Heart left ventricle (tissue), 16 donors: ENCODE measurements at regions not wholly inside any gene's neighbourhood (a gene's known extent, or its start where the extent isn't known, plus 50 kb on each side); places are given as distances from the start of the nearest gene placed in this dataset.

ENCODE experiments used
- ATAC-seq, 4 donors: fragments of 200-7000 bp; cut with Tn5 transposase; one replicate each; pipeline ENCODE4 v1.9.1; 2020 to 2022; ENCODE audit warnings: moderate library complexity in 4 of 4, mild to moderate bottlenecking in 3 of 4, moderate number of reproducible peaks in 1 of 4
- DNase-seq, 5 donors: peaks; one replicate each; pipeline ENCODE4 v3.0.0-alpha.2; 2020
- H3K27ac ChIP-seq, 12 donors: fragments of 200-600 bp; sonication (generic) in 4 of 12; one replicate each; pipeline versions ENCODE4 v1.5.0 to v1.8.0; 2016 to 2022; ENCODE audit warnings: mild to moderate bottlenecking in 2 of 12
- H3K27me3 ChIP-seq, 9 donors: fragments of 200-600 bp; sonication (generic) in 2 of 9; one replicate each; pipeline versions ENCODE4 v1.5.1 to v1.8.0; 2016 to 2022; ENCODE audit warnings: mild to moderate bottlenecking in 3 of 9
- H3K36me3 ChIP-seq, 9 donors: fragments of 200-600 bp; sonication (generic) in 2 of 9; one replicate each; pipeline versions ENCODE4 v1.5.0 to v1.8.0; 2018 to 2022; ENCODE audit warnings: mild to moderate bottlenecking in 2 of 9
- H3K4me1 ChIP-seq, 12 donors: fragments of 200-600 bp; sonication (generic) in 4 of 12; one replicate each; pipeline versions ENCODE4 v1.5.0 to v1.8.0; 2016 to 2022; ENCODE audit warnings: mild to moderate bottlenecking in 3 of 12
- H3K4me3 ChIP-seq, 12 donors: fragments of 200-600 bp; sonication (generic) in 4 of 12; one replicate each; pipeline versions ENCODE4 v1.5.0 to v1.8.0; 2017 to 2022; ENCODE audit warnings: mild to moderate bottlenecking in 9 of 12, moderate library complexity in 4 of 12
- H3K9me3 ChIP-seq, 12 donors: fragments of 200-600 bp; sonication (generic) in 4 of 12; one replicate each; pipeline versions ENCODE4 v1.5.0 to v1.8.0; 2016 to 2022; ENCODE audit warnings: mild to moderate bottlenecking in 1 of 12
- POLR2A ChIP-seq, 2 donors: fragments of 450-650 bp; IDR thresholded peaks; one replicate each; pipeline ENCODE4 v1.6.1; 2017; ENCODE audit warnings: antibody characterized with exemption in 2 of 2, mild to moderate bottlenecking in 2 of 2, moderate library complexity in 2 of 2
- WGBS, 4 donors: extraction: QIAGEN DNeasy Blood & Tissue Kit in 2 of 4; methylation state at CpG; one replicate each; pipeline versions ENCODE4 v1.1.5 to v1.1.7; 2013 to 2018; 5-methylcytosine and 5-hydroxymethylcytosine counted together
- intact Hi-C, 10 donors: fragments of 100-400 bp; cut with DNase I; formaldehyde crosslinking; loops; one replicate each; pipeline versions ENCODE4 v1.11.1 to v1.14.2; 2022
- TF ChIP-seq, protein P1 (sequence below), 12 donors: fragments of 200-600 bp; sonication (generic) in 4 of 12; IDR thresholded peaks; one replicate each; pipeline versions ENCODE4 v1.5.0 to v1.8.0; 2018 to 2022; ENCODE audit warnings: antibody characterized with exemption in 12 of 12, mild to moderate bottlenecking in 5 of 12
- donor health status: ischemic (EF 13 %, LVEDD 7.1; RV severe dilation, severe dysfunction).
- donor health status: healthy with polysubstance abuse.
- donor health status: DM: no; HTN: yes; CAD: no.
- donor health status: DM: no; HTN: no; CAD: no.
- donor health status: ischemic (EF 25% LVEDD 6.9; RV normal size, moderate dysfunction).
- donor health status: ischemic (EF 25% LVEDD 5.7; RV mildly dilated, moderate dysfunction).
- donor health status: healthy.
- donor health status: DM: yes; HTN: yes; CAD: no.
- donor health status: ischemic (EF 35%, LVEDD 5.7; RV mildly dilated, moderate dysfunction).
- donor health status: nonischemic (EF 11% LVEDD 7.7; RV severe dilation, severe dysfunction).
- donor health status: DM: yes; HTN: yes; CAD: no.
- donor health status: PGD.
- donor health status: ischemic (EF 29% LVEDD 5.4; RV normal size, mild dysfunction).
- donor health status: nonischemic (EF 23%, LVEDD 6.1; RV moderate dilation, normal function).

DNA sequence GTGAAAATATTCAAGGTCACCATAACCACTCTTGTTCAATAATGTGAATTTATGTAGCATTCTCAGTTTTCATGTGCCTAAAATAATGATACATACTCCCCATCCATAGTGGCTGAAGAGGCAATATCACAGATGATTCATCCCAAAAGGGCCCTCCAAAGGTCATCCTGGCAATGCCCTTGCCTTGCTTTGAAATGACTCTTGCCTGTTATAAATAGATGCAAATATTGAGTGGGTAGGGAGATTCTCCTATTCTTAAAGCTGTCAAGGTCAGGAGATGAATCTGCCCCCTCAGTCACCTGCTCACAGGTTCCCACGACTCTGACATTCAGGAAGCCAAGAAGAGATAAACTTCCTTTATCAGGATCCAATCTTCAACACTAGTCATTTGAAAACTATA is 490.5 kb downstream of the TNS1 start:
- ATAC-seq = peak in 2 of 4 donors; percentile 38 to 55
- Histone ChIP-seq H3K36me3 (no peaks in the 10 kb centered on the region), H3K4me3 (no peak overlapping the region), H3K27ac (no peak overlapping the region), H3K4me1 (peaks cover 0 to 26% (median 5%) of the 10 kb centered on the region in 12 donors), H3K9me3 (no peaks in the 10 kb centered on the region), H3K27me3 (no peaks in the 10 kb centered on the region)
- WGBS, 4 donors = 22 to 67% (median 37%) methylated on average over 1 of the region's 1 CpG
- no peak for DNase-seq
- TF ChIP-seq, protein P1, sequence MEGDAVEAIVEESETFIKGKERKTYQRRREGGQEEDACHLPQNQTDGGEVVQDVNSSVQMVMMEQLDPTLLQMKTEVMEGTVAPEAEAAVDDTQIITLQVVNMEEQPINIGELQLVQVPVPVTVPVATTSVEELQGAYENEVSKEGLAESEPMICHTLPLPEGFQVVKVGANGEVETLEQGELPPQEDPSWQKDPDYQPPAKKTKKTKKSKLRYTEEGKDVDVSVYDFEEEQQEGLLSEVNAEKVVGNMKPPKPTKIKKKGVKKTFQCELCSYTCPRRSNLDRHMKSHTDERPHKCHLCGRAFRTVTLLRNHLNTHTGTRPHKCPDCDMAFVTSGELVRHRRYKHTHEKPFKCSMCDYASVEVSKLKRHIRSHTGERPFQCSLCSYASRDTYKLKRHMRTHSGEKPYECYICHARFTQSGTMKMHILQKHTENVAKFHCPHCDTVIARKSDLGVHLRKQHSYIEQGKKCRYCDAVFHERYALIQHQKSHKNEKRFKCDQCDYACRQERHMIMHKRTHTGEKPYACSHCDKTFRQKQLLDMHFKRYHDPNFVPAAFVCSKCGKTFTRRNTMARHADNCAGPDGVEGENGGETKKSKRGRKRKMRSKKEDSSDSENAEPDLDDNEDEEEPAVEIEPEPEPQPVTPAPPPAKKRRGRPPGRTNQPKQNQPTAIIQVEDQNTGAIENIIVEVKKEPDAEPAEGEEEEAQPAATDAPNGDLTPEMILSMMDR (IDR thresholded peaks at IDR 0.05) = no peak
- no peak for TF ChIP-seq POLR2A (IDR thresholded peaks at IDR 0.05)
- intact Hi-C loops = loop anchor here in 9 of 10 donors (2.0 to 10.0 kb wide), 15 partner anchors 200 to 997 kb away; partner anchors contain the start of gene IGFBP5 (in 5 of the 9)

DNA sequence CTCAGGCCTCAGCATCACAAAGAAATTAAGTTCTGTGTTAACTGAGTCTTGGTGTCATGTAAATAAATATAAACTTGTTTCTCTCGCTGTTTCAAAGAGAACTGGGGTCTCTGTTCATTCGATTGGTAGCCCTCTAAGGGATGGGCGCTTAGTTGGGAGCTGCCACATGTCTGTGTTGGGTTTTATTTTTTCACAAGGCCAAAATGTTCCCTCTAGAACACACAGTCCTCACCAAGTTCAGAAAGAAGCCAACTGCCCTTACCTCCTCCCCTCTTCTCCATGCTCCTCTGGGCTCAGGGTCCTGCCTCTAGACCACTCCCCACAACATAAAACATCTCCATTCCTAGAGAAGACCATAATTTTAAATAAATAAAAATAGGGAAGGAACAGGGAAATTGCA is 490.9 kb downstream of the TNS1 start:
- ATAC-seq = peak in 2 of 4 donors; percentile 35 to 56

DNA sequence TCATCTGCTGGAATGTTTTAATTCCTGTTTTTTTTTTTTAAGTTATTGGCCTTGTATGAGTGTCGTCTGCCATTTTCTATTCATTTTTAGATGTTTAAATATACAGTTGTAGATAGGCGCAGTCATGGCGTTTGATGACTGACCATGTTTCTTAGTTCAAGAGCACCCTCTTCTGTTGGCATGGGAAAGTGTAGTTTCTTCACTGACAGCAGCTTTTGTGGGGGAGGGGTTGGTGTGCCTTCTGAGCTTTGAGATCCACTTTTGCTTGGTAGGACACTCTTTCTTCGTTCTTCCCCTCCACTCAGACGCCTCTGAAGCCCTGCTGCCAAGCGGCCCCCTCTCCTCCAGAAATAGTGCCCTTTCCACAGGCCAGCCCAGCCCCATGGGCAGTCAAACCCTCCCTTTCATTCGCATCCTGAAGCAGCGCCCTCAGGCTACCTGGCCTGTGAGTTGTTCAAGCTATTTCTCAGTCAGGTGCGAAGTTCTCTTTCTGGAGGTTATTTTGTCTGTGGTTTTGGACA is 492.0 kb downstream of the TNS1 start:
- intact Hi-C loops = loop anchor here in 9 of 10 donors (1.0 to 10.0 kb wide), 19 partner anchors 201 to 996 kb away; partner anchors contain the start of gene IGFBP5 (in 5 of the 9)
- H3K27me3 ChIP-seq = no peaks in the 10 kb centered on the region
- peak overlapping the region in 2 of 12 donors; percentile 2 to 16 for H3K27ac ChIP-seq
- peaks cover 0 to 24% (median 5%) of the 10 kb centered on the region in 12 donors for H3K4me1 ChIP-seq
- H3K9me3 ChIP-seq = no peaks in the 10 kb centered on the region
- 28 to 31% (median 29%) methylated on average over 9 of the region's 9 CpGs for WGBS, 4 donors
- H3K4me3 ChIP-seq = no peak overlapping the region
- TF ChIP-seq POLR2A (IDR thresholded peaks at IDR 0.05) = no peak
- TF ChIP-seq, protein P1 (IDR thresholded peaks at IDR 0.05) = peak; percentile 30 to 82 (median 72)
- DNase-seq (peak in 4 of 5 donors; percentile 39 to 77 (median 62)), ATAC-seq (peak; percentile 88 to 93 (median 91))
- no peaks in the 10 kb centered on the region for H3K36me3 ChIP-seq

More for the DNA sequence above, 490.9 kb downstream of the TNS1 start:
- Histone ChIP-seq H3K4me1 (peaks cover 0 to 24% (median 5%) of the 10 kb centered on the region in 12 donors), H3K36me3 (no peaks in the 10 kb centered on the region), H3K27me3 (no peaks in the 10 kb centered on the region), H3K27ac (no peak overlapping the region), H3K9me3 (no peaks in the 10 kb centered on the region), H3K4me3 (no peak overlapping the region)
- no peak for DNase-seq
- intact Hi-C loops = loop anchor here in 9 of 10 donors (2.0 to 10.0 kb wide), 18 partner anchors 200 to 997 kb away; partner anchors contain the start of gene IGFBP5 (in 5 of the 9)
- no peak for TF ChIP-seq POLR2A (IDR thresholded peaks at IDR 0.05)
- TF ChIP-seq, protein P1 (IDR thresholded peaks at IDR 0.05) = no peak
- 82 to 96% (median 88%) methylated on average over 3 of the region's 3 CpGs for WGBS, 4 donors

DNA sequence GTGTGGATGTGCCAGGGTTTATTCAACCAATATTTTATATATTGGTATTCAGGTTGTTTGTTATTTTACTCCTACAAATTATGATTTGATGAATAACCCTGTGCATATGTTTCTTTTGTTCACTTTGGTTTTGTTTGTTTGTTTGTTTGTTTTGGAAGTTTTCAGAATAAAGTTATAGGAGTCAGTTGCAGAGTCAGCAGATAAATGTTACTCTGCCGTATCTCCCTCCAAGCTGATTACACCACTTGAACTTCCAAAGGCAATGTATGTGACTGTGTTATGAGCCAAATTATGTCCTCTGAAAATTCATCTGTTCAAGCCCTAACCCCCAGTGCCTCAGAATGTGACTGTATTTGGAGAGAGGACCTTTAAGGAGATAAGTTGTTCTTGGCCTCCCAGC is 497.5 kb downstream of the TNS1 start:
- intact Hi-C loops = loop anchor here in 2 of 10 donors (5.0 to 10.0 kb wide), 3 partner anchors 803 to 991 kb away; no protein-coding TSS in a partner anchor
- peaks cover 0 to 4% (median 0%) of the 10 kb centered on the region in 12 donors for H3K4me1 ChIP-seq
- no peak for ATAC-seq

More for the DNA sequence above, 497.5 kb downstream of the TNS1 start:
- DNase-seq = no peak
- Histone ChIP-seq H3K9me3 (no peaks in the 10 kb centered on the region), H3K36me3 (no peaks in the 10 kb centered on the region), H3K4me3 (no peak overlapping the region), H3K27me3 (no peaks in the 10 kb centered on the region), H3K27ac (no peak overlapping the region)
- no peak for TF ChIP-seq POLR2A (IDR thresholded peaks at IDR 0.05)
- TF ChIP-seq, protein P1 (IDR thresholded peaks at IDR 0.05) = no peak
- WGBS, 4 donors = 91 to 99% (median 92%) methylated on average over 1 of the region's 1 CpG
